Aorta (tissue), 5 donors: ENCODE measurements at regions not wholly inside any gene's neighbourhood (a gene's known extent, or its start where the extent isn't known, plus 50 kb on each side); places are given as distances from the start of the nearest gene placed in this dataset.

Experiments used
- ATAC-seq: fragments of 200-7000 bp; cut with Tn5 transposase; one replicate; pipeline ENCODE4 v1.9.1; 2022; ENCODE audit warnings: moderate library complexity; ENCODE audit not compliant: low FRiP score
- DNase-seq, 2 donors: peaks; one replicate each; pipeline ENCODE4 v3.0.0-alpha.2; 2020
- H3K27ac ChIP-seq, 2 donors: one replicate each; pipeline ENCODE4 v1.5.1; 2013; ENCODE audit warnings: low read length in 2 of 2, mild to moderate bottlenecking in 2 of 2, moderate library complexity in 2 of 2, control low read depth in 1 of 2, inconsistent platforms in 1 of 2, low read depth in 1 of 2
- H3K27me3 ChIP-seq, 2 donors: one replicate each; pipeline ENCODE4 v1.6.1; 2013; ENCODE audit warnings: control low read depth in 1 of 2, low read length in 1 of 2, mild to moderate bottlenecking in 1 of 2, moderate library complexity in 1 of 2; ENCODE audit not compliant: insufficient read depth in 2 of 2, control insufficient read depth in 1 of 2
- H3K36me3 ChIP-seq, 2 donors: one replicate each; pipeline ENCODE4 v1.6.1; 2013; ENCODE audit warnings: control low read depth in 1 of 2, low read length in 1 of 2, mild to moderate bottlenecking in 1 of 2; ENCODE audit not compliant: insufficient read depth in 2 of 2, control insufficient read depth in 1 of 2
- H3K4me1 ChIP-seq, 2 donors: one replicate each; pipeline ENCODE4 v1.6.1; 2013; ENCODE audit warnings: low read length in 2 of 2, control low read depth in 1 of 2, mild to moderate bottlenecking in 1 of 2, moderate library complexity in 1 of 2; ENCODE audit not compliant: insufficient read depth in 2 of 2, control insufficient read depth in 1 of 2
- H3K4me3 ChIP-seq, 2 donors: one replicate each; pipeline ENCODE4 v1.5.1; 2013; ENCODE audit warnings: low read length in 2 of 2, control low read depth in 1 of 2, mild to moderate bottlenecking in 1 of 2
- H3K9me3 ChIP-seq: one replicate; pipeline ENCODE4 v1.6.1; 2013; ENCODE audit warnings: mild to moderate bottlenecking, low read length; ENCODE audit not compliant: control insufficient read depth
- WGBS, 2 donors: extraction: QIAGEN DNeasy Blood & Tissue Kit; methylation state at CpG; one replicate each; pipeline ENCODE4 v1.1.7; 2013; 5-methylcytosine and 5-hydroxymethylcytosine counted together
- intact Hi-C, 2 donors: fragments of 100-400 bp; cut with DNase I; formaldehyde crosslinking; loops; one replicate each; pipeline versions ENCODE4 v1.14.2 to v1.15.0; 2022
- donor health status: healthy with polysubstance abuse.
- donor health status: Bipolar disorder and iron deficiency.
- donor health status: DM: no; HTN: no; CAD: no.
- donor health status: DM: no; HTN: no; CAD: no.
- donor health status: DM: yes; HTN: yes; CAD: no.

- intact Hi-C loops, result no loop called here
- WGBS, 2 donors, result 88 to 97% methylated on average over 1 of the region's 1 CpG
These were observed 246.9 kb upstream of the TANK start for GRCh38 chr2:160913323-160913722.

GRCh38 chr2:160914217-160914616 is 246.0 kb upstream of the TANK start:
- H3K4me1 ChIP-seq, result peaks cover 5 to 7% of the 10 kb centered on the region in 2 donors
- no peaks in the 10 kb centered on the region for H3K27me3 ChIP-seq
- no peak for DNase-seq
- H3K4me3 ChIP-seq, result no peak overlapping the region
- intact Hi-C loops, result no loop called here
- no peaks in the 10 kb centered on the region for H3K36me3 ChIP-seq
- H3K9me3 ChIP-seq, result no peaks in the 10 kb centered on the region
- H3K27ac ChIP-seq, result no peak overlapping the region
- no peak for ATAC-seq

More at GRCh38 chr2:160913323-160913722, 246.9 kb upstream of the TANK start:
- DNase-seq (no peak), ATAC-seq (no peak)
- peaks cover 5 to 7% of the 10 kb centered on the region in 2 donors for H3K4me1 ChIP-seq
- H3K27me3 ChIP-seq, result no peaks in the 10 kb centered on the region
- no peak overlapping the region for H3K27ac ChIP-seq
- no peaks in the 10 kb centered on the region for H3K36me3 ChIP-seq
- H3K4me3 ChIP-seq, result no peak overlapping the region
- no peaks in the 10 kb centered on the region for H3K9me3 ChIP-seq

GRCh38 chr2:160916300-160916699 is 243.9 kb upstream of the TANK start:
- intact Hi-C loops, result no loop called here
- Histone ChIP-seq H3K4me1 (peaks cover 4 to 5% of the 10 kb centered on the region in 2 donors), H3K27ac (no peak overlapping the region)

GRCh38 chr2:160917850-160918249 is 242.4 kb upstream of the TANK start:
- Histone ChIP-seq H3K4me1 (peaks cover 4 to 5% of the 10 kb centered on the region in 2 donors), H3K4me3 (no peak overlapping the region), H3K27me3 (no peaks in the 10 kb centered on the region), H3K27ac (no peak overlapping the region), H3K9me3 (no peaks in the 10 kb centered on the region), H3K36me3 (no peaks in the 10 kb centered on the region)
- ATAC-seq (no peak), DNase-seq (no peak)
- 37 to 50% methylated on average over 3 of the region's 3 CpGs for WGBS, 2 donors
- intact Hi-C loops, result no loop called here

More at GRCh38 chr2:160916300-160916699, 243.9 kb upstream of the TANK start:
- ATAC-seq (no peak), DNase-seq (no peak)
- H3K9me3 ChIP-seq, result no peaks in the 10 kb centered on the region
- H3K36me3 ChIP-seq, result no peaks in the 10 kb centered on the region
- WGBS, 2 donors, result 98 to 100% methylated on average over 1 of the region's 1 CpG
- H3K27me3 ChIP-seq, result no peaks in the 10 kb centered on the region
- H3K4me3 ChIP-seq, result no peak overlapping the region

GRCh38 chr2:160918258-160918657 is 242.0 kb upstream of the TANK start:
- Histone ChIP-seq H3K27me3 (no peaks in the 10 kb centered on the region), H3K4me3 (no peak overlapping the region), H3K4me1 (peaks cover 4 to 5% of the 10 kb centered on the region in 2 donors), H3K36me3 (no peaks in the 10 kb centered on the region), H3K27ac (no peak overlapping the region), H3K9me3 (no peaks in the 10 kb centered on the region)
- no peak for DNase-seq
- intact Hi-C loops, result no loop called here
- no peak for ATAC-seq

GRCh38 chr2:160918906-160919503 is 241.2 kb upstream of the TANK start:
- intact Hi-C loops, result no loop called here
- Histone ChIP-seq H3K27ac (no peak overlapping the region), H3K4me3 (no peak overlapping the region), H3K9me3 (no peaks in the 10 kb centered on the region), H3K4me1 (peaks cover 4 to 5% of the 10 kb centered on the region in 2 donors), H3K36me3 (no peaks in the 10 kb centered on the region), H3K27me3 (no peaks in the 10 kb centered on the region)
- DNase-seq, result peak; percentile 65 to 75
- 65 to 66% methylated on average over 4 of the region's 4 CpGs for WGBS, 2 donors
- no peak for ATAC-seq

- no peaks in the 10 kb centered on the region for H3K36me3 ChIP-seq
- peak overlapping the region; percentile 4 to 39 for H3K27ac ChIP-seq
- WGBS, 2 donors, result 89 to 94% methylated on average over 1 of the region's 1 CpG
- intact Hi-C loops, result no loop called here
- H3K9me3 ChIP-seq, result no peaks in the 10 kb centered on the region
- ATAC-seq (no peak), DNase-seq (no peak)
- no peak overlapping the region for H3K4me3 ChIP-seq
- H3K4me1 ChIP-seq, result peaks cover 4 to 5% of the 10 kb centered on the region in 2 donors
- no peaks in the 10 kb centered on the region for H3K27me3 ChIP-seq
These were observed 240.2 kb upstream of the TANK start for GRCh38 chr2:160920061-160920460.

- no peak overlapping the region for H3K4me3 ChIP-seq
- peaks cover 4 to 5% of the 10 kb centered on the region in 2 donors for H3K4me1 ChIP-seq
- 2 to 7% methylated on average over 8 of the region's 8 CpGs for WGBS, 2 donors
- intact Hi-C loops, result no loop called here
- no peaks in the 10 kb centered on the region for H3K9me3 ChIP-seq
- H3K27ac ChIP-seq, result peak overlapping the region in 1 of 2 donors; percentile 4
- H3K36me3 ChIP-seq, result no peaks in the 10 kb centered on the region
- no peaks in the 10 kb centered on the region for H3K27me3 ChIP-seq
- peak; percentile 79 for ATAC-seq
- DNase-seq, result peak in 1 of 2 donors; percentile 66
These were observed 239.4 kb upstream of the TANK start for GRCh38 chr2:160920791-160921303.

- no peak for ATAC-seq
- intact Hi-C loops, result no loop called here
- Histone ChIP-seq H3K4me1 (peaks cover 4 to 5% of the 10 kb centered on the region in 2 donors), H3K9me3 (no peaks in the 10 kb centered on the region), H3K36me3 (no peaks in the 10 kb centered on the region), H3K4me3 (no peak overlapping the region), H3K27me3 (no peaks in the 10 kb centered on the region), H3K27ac (no peak overlapping the region)
- 85 to 86% methylated on average over 4 of the region's 4 CpGs for WGBS, 2 donors
- no peak for DNase-seq
These were observed 238.8 kb upstream of the TANK start for GRCh38 chr2:160921386-160921964.
